ENCODE measurements at regions not wholly inside any gene's neighbourhood (a gene's known extent, or its start where the extent isn't known, plus 50 kb on each side); places are given as distances from the start of the nearest gene placed in this dataset.

GRCh38 chr5:133721365-133721764 lies 109.0 kb upstream of the FSTL4 start:
- TF ChIP-seq CTCF (conservative IDR thresholded peaks at IDR 0.05; ENCODE audit: low read length) (no peak), EZH2phosphoT487 (IDR thresholded peaks at IDR 0.05; ENCODE audit: borderline replicate concordance) (no peak)
